ENCODE measurements at regions not wholly inside any gene's neighbourhood (a gene's known extent, or its start where the extent isn't known, plus 50 kb on each side); places are given as distances from the start of the nearest gene placed in this dataset.
"Not testable (repeated sequence)": the region's sequence is repeated elsewhere in the genome, so short reads cannot be mapped to it uniquely, and the experiment has no call there.

- not testable (repeated sequence) for TF ChIP-seq CTCF (IDR thresholded peaks at IDR 0.05); CREB1 (CRISPR knock-in tag; IDR thresholded peaks at IDR 0.05); ZNF138 (CRISPR knock-in tag; conservative IDR thresholded peaks at IDR 0.05); MYBL2 (CRISPR knock-in tag; IDR thresholded peaks at IDR 0.05); ZBTB21 (CRISPR knock-in tag; IDR thresholded peaks at IDR 0.05; ENCODE audit: borderline replicate concordance); ZNF121 (CRISPR knock-in tag; IDR thresholded peaks at IDR 0.05); ETV6 (CRISPR knock-in tag; IDR thresholded peaks at IDR 0.05)
- TF ChIP-seq, protein P1, sequence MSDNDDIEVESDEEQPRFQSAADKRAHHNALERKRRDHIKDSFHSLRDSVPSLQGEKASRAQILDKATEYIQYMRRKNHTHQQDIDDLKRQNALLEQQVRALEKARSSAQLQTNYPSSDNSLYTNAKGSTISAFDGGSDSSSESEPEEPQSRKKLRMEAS (CRISPR knock-in tag; IDR thresholded peaks at IDR 0.05) = not testable (repeated sequence)
- TF ChIP-seq, protein P2, sequence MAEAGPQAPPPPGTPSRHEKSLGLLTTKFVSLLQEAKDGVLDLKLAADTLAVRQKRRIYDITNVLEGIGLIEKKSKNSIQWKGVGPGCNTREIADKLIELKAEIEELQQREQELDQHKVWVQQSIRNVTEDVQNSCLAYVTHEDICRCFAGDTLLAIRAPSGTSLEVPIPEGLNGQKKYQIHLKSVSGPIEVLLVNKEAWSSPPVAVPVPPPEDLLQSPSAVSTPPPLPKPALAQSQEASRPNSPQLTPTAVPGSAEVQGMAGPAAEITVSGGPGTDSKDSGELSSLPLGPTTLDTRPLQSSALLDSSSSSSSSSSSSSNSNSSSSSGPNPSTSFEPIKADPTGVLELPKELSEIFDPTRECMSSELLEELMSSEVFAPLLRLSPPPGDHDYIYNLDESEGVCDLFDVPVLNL (CRISPR knock-in tag; IDR thresholded peaks at IDR 0.05; ENCODE audit: borderline replicate concordance, low read depth) = not testable (repeated sequence)
- TF ChIP-seq, protein P3, sequence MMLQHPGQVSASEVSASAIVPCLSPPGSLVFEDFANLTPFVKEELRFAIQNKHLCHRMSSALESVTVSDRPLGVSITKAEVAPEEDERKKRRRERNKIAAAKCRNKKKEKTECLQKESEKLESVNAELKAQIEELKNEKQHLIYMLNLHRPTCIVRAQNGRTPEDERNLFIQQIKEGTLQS (CRISPR knock-in tag; conservative IDR thresholded peaks at IDR 0.05) = not testable (repeated sequence)
- TF ChIP-seq, protein P4, sequence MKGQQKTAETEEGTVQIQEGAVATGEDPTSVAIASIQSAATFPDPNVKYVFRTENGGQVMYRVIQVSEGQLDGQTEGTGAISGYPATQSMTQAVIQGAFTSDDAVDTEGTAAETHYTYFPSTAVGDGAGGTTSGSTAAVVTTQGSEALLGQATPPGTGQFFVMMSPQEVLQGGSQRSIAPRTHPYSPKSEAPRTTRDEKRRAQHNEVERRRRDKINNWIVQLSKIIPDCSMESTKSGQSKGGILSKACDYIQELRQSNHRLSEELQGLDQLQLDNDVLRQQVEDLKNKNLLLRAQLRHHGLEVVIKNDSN (CRISPR knock-in tag; IDR thresholded peaks at IDR 0.05) = not testable (repeated sequence)
- TF ChIP-seq, protein P5, sequence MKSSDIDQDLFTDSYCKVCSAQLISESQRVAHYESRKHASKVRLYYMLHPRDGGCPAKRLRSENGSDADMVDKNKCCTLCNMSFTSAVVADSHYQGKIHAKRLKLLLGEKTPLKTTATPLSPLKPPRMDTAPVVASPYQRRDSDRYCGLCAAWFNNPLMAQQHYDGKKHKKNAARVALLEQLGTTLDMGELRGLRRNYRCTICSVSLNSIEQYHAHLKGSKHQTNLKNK (CRISPR knock-in tag; IDR thresholded peaks at IDR 0.05) = not testable (repeated sequence)
Measured at GRCh38 chr17:22119751-22120150, 427.4 kb downstream of the KCNJ18 start.

Data from WTC11 (cell line).